IMR-90 (cell line): ENCODE measurements at regions not wholly inside any gene's neighbourhood (a gene's known extent, or its start where the extent isn't known, plus 50 kb on each side); places are given as distances from the start of the nearest gene placed in this dataset.

Experiments
- ATAC-seq: fragments of 200-7000 bp; cut with Tn5 transposase; 2 replicates; pipeline ENCODE4 v1.9.1; 2020; ENCODE audit warnings: low read depth, mild to moderate bottlenecking, moderate library complexity
- BruUV-seq: library from RNA; stranded (reverse); fragments of 400-500 nt; replicated peaks from 2 replicates; lab custom pipeline; 2021; lab: Mats Ljungman, UMichigan
- CTCF ChIA-PET: fragments of 300-600 bp; formaldehyde crosslinking; extraction: SDS; loops from one replicate; lab custom pipeline; 2021; ENCODE audit warnings: antibody characterized with exemption; lab: Yijun Ruan, JAX
- POLR2A ChIA-PET: fragments of 300-600 bp; sonication (Branson Sonifier 250); formaldehyde crosslinking; loops from one replicate; lab custom pipeline; 2022; ENCODE audit warnings: antibody characterized with exemption; ENCODE audit not compliant: unreplicated experiment; lab: Charles Lee
- DNase-seq: peaks from one replicate; pipeline ENCODE4 v3.0.0; 2013
- H2AFZ ChIP-seq: replicated peaks from 2 replicates; pipeline ENCODE3; 2013; ENCODE audit warnings: low read length, mild to moderate bottlenecking; ENCODE audit not compliant: poor library complexity
- H2AK5ac ChIP-seq: 2 replicates; pipeline ENCODE4 v1.6.1; 2013; ENCODE audit warnings: low read depth, low read length, inconsistent platforms
- H2AK9ac ChIP-seq: replicated peaks from 2 replicates; pipeline ENCODE3; 2013; ENCODE audit warnings: mild to moderate bottlenecking, low read depth, low read length, moderate library complexity; ENCODE audit not compliant: poor library complexity
- H2BK120ac ChIP-seq: 2 replicates; pipeline ENCODE4 v1.6.1; 2013; ENCODE audit warnings: low read depth, low read length, inconsistent platforms
- H2BK15ac ChIP-seq: 3 replicates; pipeline ENCODE4 v1.6.1; 2013; ENCODE audit warnings: low read depth, low read length, inconsistent platforms
- H2BK20ac ChIP-seq: 2 replicates; pipeline ENCODE4 v1.6.1; 2013; ENCODE audit warnings: low read depth, mild to moderate bottlenecking, inconsistent platforms, low read length, moderate library complexity
- H2BK5ac ChIP-seq: 2 replicates; pipeline ENCODE4 v1.6.1; 2013; ENCODE audit warnings: mild to moderate bottlenecking, low read depth, low read length, inconsistent platforms; ENCODE audit not compliant: poor library complexity, severe bottlenecking
- H3K14ac ChIP-seq: replicated peaks from 2 replicates; pipeline ENCODE4 v1.6.1; 2013; ENCODE audit warnings: low read depth, low read length, inconsistent platforms
- H3K18ac ChIP-seq: 2 replicates; pipeline ENCODE4 v1.6.1; 2013; ENCODE audit warnings: low read depth, low read length, control low read depth
- H3K23ac ChIP-seq: 2 replicates; pipeline ENCODE4 v1.6.1; 2013; ENCODE audit warnings: low read depth, low read length, inconsistent platforms
- H3K27ac ChIP-seq: 2 replicates; pipeline ENCODE4 v1.5.1; 2013; ENCODE audit warnings: mild to moderate bottlenecking, control low read depth, low read length; ENCODE audit not compliant: insufficient read depth
- H3K27me3 ChIP-seq: 2 replicates; pipeline ENCODE4 v1.6.1; 2013; ENCODE audit warnings: low read length; ENCODE audit not compliant: control insufficient read depth, insufficient read depth
- H3K36me3 ChIP-seq: 2 replicates; pipeline ENCODE4 v1.6.1; 2013; ENCODE audit warnings: low read length, mixed read lengths; ENCODE audit not compliant: control insufficient read depth, insufficient read depth
- H3K4ac ChIP-seq: 2 replicates; pipeline ENCODE4 v1.6.1; 2013; ENCODE audit warnings: low read depth, low read length, inconsistent platforms
- H3K4me1 ChIP-seq: 2 replicates; pipeline ENCODE4 v1.6.1; 2013; ENCODE audit warnings: low read length, mixed read lengths; ENCODE audit not compliant: control insufficient read depth, insufficient read depth
- H3K4me2 ChIP-seq: 2 replicates; pipeline ENCODE4 v1.6.1; 2013; ENCODE audit warnings: low read depth, mild to moderate bottlenecking, control low read depth, low read length, moderate library complexity
- H3K4me3 ChIP-seq: 2 replicates; pipeline ENCODE4 v1.5.1; 2013; ENCODE audit warnings: low read depth, mild to moderate bottlenecking, control low read depth, low read length, moderate library complexity; ENCODE audit not compliant: insufficient read depth
- H3K56ac ChIP-seq: 2 replicates; pipeline ENCODE4 v1.6.1; 2013; ENCODE audit warnings: low read length, inconsistent platforms; ENCODE audit not compliant: insufficient read depth; ENCODE audit errors: extremely low read depth
- H3K79me1 ChIP-seq, 2 experiments: 2 replicates each; pipeline ENCODE4 v1.6.1; 2013; ENCODE audit warnings: low read length in 2 of 2, inconsistent platforms in 1 of 2, low read depth in 1 of 2
- H3K9ac ChIP-seq: 2 replicates; pipeline ENCODE4 v1.6.1; 2013; ENCODE audit warnings: low read depth, low read length, control low read depth
- H3K9me1 ChIP-seq: 2 replicates; pipeline ENCODE4 v1.6.1; 2013; ENCODE audit warnings: low read length, inconsistent platforms; ENCODE audit not compliant: insufficient read depth
- H3K9me3 ChIP-seq: 2 replicates; pipeline ENCODE4 v1.6.1; 2013; ENCODE audit warnings: low read length; ENCODE audit not compliant: control insufficient read depth, insufficient read depth
- H4K20me1 ChIP-seq: 2 replicates; pipeline ENCODE4 v1.6.1; 2013; ENCODE audit warnings: low read length, inconsistent platforms; ENCODE audit not compliant: insufficient read depth
- H4K5ac ChIP-seq: 2 replicates; pipeline ENCODE4 v1.6.1; 2013; ENCODE audit warnings: mild to moderate bottlenecking, low read depth, low read length, control low read depth
- H4K8ac ChIP-seq, 2 experiments: 2 replicates each; pipeline ENCODE4 v1.6.1; 2013; ENCODE audit warnings: low read depth in 2 of 2, low read length in 2 of 2, control low read depth in 1 of 2, inconsistent platforms in 1 of 2
- H4K91ac ChIP-seq: 2 replicates; pipeline ENCODE4 v1.6.1; 2013; ENCODE audit warnings: low read depth, low read length, inconsistent platforms; ENCODE audit not compliant: insufficient read depth
- MXI1 ChIP-seq: IDR thresholded peaks from 2 replicates; pipeline ENCODE4 v1.6.1; 2012; ENCODE audit warnings: low read depth, mild to moderate bottlenecking, low read length, moderate library complexity, borderline replicate concordance
- RAD21 ChIP-seq: IDR thresholded peaks from 2 replicates; pipeline ENCODE4 v1.6.1; 2012; ENCODE audit warnings: low read length, improper control_type of control experiment
- RCOR1 ChIP-seq: IDR thresholded peaks from 2 replicates; pipeline ENCODE4 v1.6.1; 2012; ENCODE audit warnings: mild to moderate bottlenecking, low read length, improper control_type of control experiment; ENCODE audit not compliant: insufficient replicate concordance
- RFX5 ChIP-seq: IDR thresholded peaks from 2 replicates; pipeline ENCODE4 v1.8.0; 2012; ENCODE audit warnings: low read depth, mild to moderate bottlenecking, low read length, moderate library complexity
- WGBS, 2 experiments: methylation state at CpG; one replicate each; pipeline versions ENCODE4 v1.1.5 to v1.1.7; 2013; ENCODE audit warnings: missing lambda C conversion rate in 2 of 2; ENCODE audit not compliant: insufficient read length in 1 of 2; ENCODE audit errors: extremely low coverage in 2 of 2; 5-methylcytosine and 5-hydroxymethylcytosine counted together
- dilution Hi-C: fragments of 300-500 bp; cut with HindIII; formaldehyde crosslinking; loops from one replicate; pipeline ENCODE4 v1.14.3; 2018; ENCODE audit warnings: low sequenced_read_pairs; ENCODE audit not compliant: unreplicated experiment
- in situ Hi-C: fragments of 300-500 bp; cut with MboI; formaldehyde crosslinking; loops from 3 replicates; pipeline ENCODE4 v1.14.3; 2019; ENCODE audit warnings: low sequenced_read_pairs, inconsistent platforms, mixed read lengths
- intact Hi-C: fragments of 100-400 bp; cut with micrococcal nuclease; formaldehyde crosslinking; loops from 2 replicates; pipeline ENCODE4 v1.10.0; 2022
- TF ChIP-seq, protein P1 (sequence below): fragments of 150-350 bp; IDR thresholded peaks from 2 replicates; pipeline ENCODE4 v1.6.1; 2017; ENCODE audit warnings: mild to moderate bottlenecking, antibody characterized with exemption, low read length, low read depth

DNA sequence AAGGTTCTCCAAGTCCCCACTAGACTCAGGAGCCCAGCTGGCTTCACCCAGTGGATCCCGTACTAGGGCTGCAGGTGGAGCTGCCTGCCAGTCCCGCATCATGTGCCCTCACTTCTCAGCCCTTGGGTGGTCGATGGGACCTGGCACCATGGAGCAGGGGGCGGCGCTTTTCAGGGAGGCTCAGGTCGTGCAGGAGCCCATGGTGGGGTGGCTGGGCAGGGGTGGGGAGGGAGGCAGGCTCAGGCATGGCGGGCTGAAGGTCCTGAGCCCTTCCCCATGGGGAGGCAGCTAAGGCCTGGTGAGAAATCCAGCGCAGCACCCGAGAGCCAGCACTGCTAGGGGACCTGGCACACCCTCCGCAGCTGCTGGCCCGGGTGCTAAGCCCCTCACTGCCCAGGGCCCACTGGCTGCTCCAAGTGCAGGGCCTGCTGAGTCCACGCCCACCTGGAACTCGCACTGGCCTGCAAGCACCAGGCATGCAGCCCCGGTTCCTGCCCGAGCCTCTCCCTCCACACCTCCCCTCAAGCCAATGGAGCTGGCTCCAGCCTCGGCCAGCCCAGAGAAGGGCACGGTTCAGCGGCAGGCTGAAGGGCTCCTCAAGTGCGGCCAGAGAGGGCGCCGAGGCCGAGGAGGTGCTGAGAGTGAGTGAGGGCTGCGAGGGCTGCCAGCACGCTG lies 72.7 kb upstream of the SLIT2 start:
- Histone ChIP-seq H4K20me1 (no peaks in the 10 kb centered on the region), H3K56ac (no peak overlapping the region), H3K9ac (no peak overlapping the region), H2BK15ac (no peak overlapping the region), H3K4ac (no peak overlapping the region), H3K27ac (no peak overlapping the region), H2AK9ac (no peak overlapping the region), H3K18ac (no peak overlapping the region), H2AK5ac (no peak overlapping the region), H2BK20ac (no peak overlapping the region), H3K4me1 (no peaks in the 10 kb centered on the region), H3K14ac (no peak overlapping the region), H3K27me3 (no peaks in the 10 kb centered on the region), H3K4me2 (no peak overlapping the region), H3K79me1 (no peaks in the 10 kb centered on the region), H3K23ac (no peak overlapping the region), H3K36me3 (no peaks in the 10 kb centered on the region), H4K5ac (no peak overlapping the region), H2AFZ (no peak overlapping the region), H3K9me3 (no peaks in the 10 kb centered on the region; the same call in 1 of the 2 replicates), H4K91ac (no peak overlapping the region), H3K9me1 (no peaks in the 10 kb centered on the region), H2BK5ac (no peak overlapping the region), H2BK120ac (no peak overlapping the region), H4K8ac (no peak overlapping the region), H3K4me3 (no peak overlapping the region)
- dilution Hi-C loops, result no loop called here
- 89% methylated on average over 3 of the region's 24 CpGs; no CpG with 5 or more reads in 1 of the 2 experiments for WGBS, 2 experiments
- BruUV-seq, result no TSS peak
- ChIA-PET CTCF (no interaction called here), POLR2A (no interaction called here)
- no peak for ATAC-seq
- no peak for DNase-seq
- in situ Hi-C loops, result no loop called here
- TF ChIP-seq RCOR1, result no peak
- TF ChIP-seq, protein P1, sequence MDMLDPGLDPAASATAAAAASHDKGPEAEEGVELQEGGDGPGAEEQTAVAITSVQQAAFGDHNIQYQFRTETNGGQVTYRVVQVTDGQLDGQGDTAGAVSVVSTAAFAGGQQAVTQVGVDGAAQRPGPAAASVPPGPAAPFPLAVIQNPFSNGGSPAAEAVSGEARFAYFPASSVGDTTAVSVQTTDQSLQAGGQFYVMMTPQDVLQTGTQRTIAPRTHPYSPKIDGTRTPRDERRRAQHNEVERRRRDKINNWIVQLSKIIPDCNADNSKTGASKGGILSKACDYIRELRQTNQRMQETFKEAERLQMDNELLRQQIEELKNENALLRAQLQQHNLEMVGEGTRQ, result no peak
- no peak for TF ChIP-seq RFX5
- TF ChIP-seq RAD21, result no peak
- TF ChIP-seq MXI1, result no peak
- intact Hi-C loops, result no loop called here
